OCI-LY7 (cell line): ENCODE measurements at regions not wholly inside any gene's neighbourhood (a gene's known extent, or its start where the extent isn't known, plus 50 kb on each side); places are given as distances from the start of the nearest gene placed in this dataset.

Experiments
- BruUV-seq: library from RNA; stranded (reverse); fragments of 400-500 nt; replicated peaks from 2 replicates; lab custom pipeline; 2021; lab: Mats Ljungman, UMichigan
- CTCF ChIA-PET: fragments of 300-600 bp; sonication (Branson Sonifier 250); formaldehyde crosslinking; loops from one replicate; lab custom pipeline; 2022; ENCODE audit warnings: antibody characterized with exemption; ENCODE audit not compliant: unreplicated experiment; lab: Charles Lee
- POLR2A ChIA-PET: fragments of 300-600 bp; sonication (Branson Sonifier 250); formaldehyde crosslinking; loops from one replicate; lab custom pipeline; 2022; ENCODE audit warnings: antibody characterized with exemption; lab: Charles Lee
- DNase-seq: peaks from one replicate; pipeline ENCODE4 v3.0.0-alpha.2; 2015; ENCODE audit warnings: low spot score
- H2AFZ ChIP-seq: fragments of 200-600 bp; sonication (generic), shearing (Covaris generic); 2 replicates; pipeline ENCODE4 v1.6.1; 2014; ENCODE audit warnings: mild to moderate bottlenecking, antibody characterized with exemption, low read length, moderate library complexity
- H3K27ac ChIP-seq: fragments of 200-600 bp; sonication (generic); 2 replicates; pipeline ENCODE4 v1.5.1; 2014; ENCODE audit warnings: mixed run types, low read depth, mild to moderate bottlenecking, moderate library complexity, low read length, inconsistent platforms; ENCODE audit not compliant: poor library complexity, severe bottlenecking
- H3K36me3 ChIP-seq: fragments of 200-600 bp; sonication (generic); 2 replicates; pipeline ENCODE4 v1.6.1; 2014; ENCODE audit warnings: mild to moderate bottlenecking, antibody characterized with exemption, low read length, moderate library complexity, mixed read lengths; ENCODE audit not compliant: insufficient read depth
- H3K4me1 ChIP-seq: fragments of 200-600 bp; sonication (generic); 2 replicates; pipeline ENCODE4 v1.5.1; 2014; ENCODE audit warnings: mild to moderate bottlenecking, low read length; ENCODE audit not compliant: insufficient read depth, poor library complexity, severe bottlenecking
- H3K4me2 ChIP-seq: fragments of 200-600 bp; sonication (generic); 2 replicates; pipeline ENCODE4 v1.6.1; 2014; ENCODE audit warnings: mild to moderate bottlenecking, low read length
- H3K4me3 ChIP-seq: fragments of 200-600 bp; sonication (generic); 2 replicates; pipeline ENCODE4 v1.5.1; 2014; ENCODE audit warnings: mild to moderate bottlenecking, low read depth, low read length; ENCODE audit not compliant: poor library complexity, severe bottlenecking
- H3K79me2 ChIP-seq: fragments of 200-600 bp; sonication (generic); 2 replicates; pipeline ENCODE4 v1.6.1; 2016; ENCODE audit warnings: low read depth, mild to moderate bottlenecking, low read length, moderate library complexity, mixed read lengths; ENCODE audit not compliant: insufficient read depth
- H3K9me2 ChIP-seq: fragments of 200-600 bp; sonication (generic); 2 replicates; pipeline ENCODE4 v1.6.1; 2016; ENCODE audit warnings: mild to moderate bottlenecking, low read length, mixed read lengths; ENCODE audit not compliant: insufficient read depth
- H3K9me3 ChIP-seq: fragments of 200-600 bp; sonication (generic); 2 replicates; pipeline ENCODE4 v1.6.1; 2014; ENCODE audit warnings: mild to moderate bottlenecking, mixed run types, low read length, mixed read lengths
- H4K20me1 ChIP-seq: fragments of 200-600 bp; sonication (generic); 2 replicates; pipeline ENCODE4 v1.6.1; 2014; ENCODE audit warnings: mild to moderate bottlenecking, antibody characterized with exemption, low read length, moderate library complexity, mixed read lengths; ENCODE audit not compliant: insufficient read depth
- CTCF ChIP-seq: fragments of 200-600 bp; sonication (generic); conservative IDR thresholded peaks from 2 replicates; pipeline ENCODE4 v1.5.1; 2014; ENCODE audit warnings: mild to moderate bottlenecking, antibody characterized with exemption, low read length, moderate library complexity, mixed read lengths
- EZH2phosphoT487 ChIP-seq: fragments of 200-600 bp; sonication (generic); IDR thresholded peaks from 2 replicates; pipeline ENCODE4 v1.6.1; 2018; ENCODE audit warnings: low read depth, borderline replicate concordance, mild to moderate bottlenecking, mixed run types, antibody characterized with exemption, low read length, moderate library complexity, mixed read lengths
- intact Hi-C: fragments of 100-400 bp; cut with micrococcal nuclease; formaldehyde crosslinking; loops from one replicate; pipeline ENCODE4 v1.10.0; 2022; ENCODE audit not compliant: unreplicated experiment

DNA sequence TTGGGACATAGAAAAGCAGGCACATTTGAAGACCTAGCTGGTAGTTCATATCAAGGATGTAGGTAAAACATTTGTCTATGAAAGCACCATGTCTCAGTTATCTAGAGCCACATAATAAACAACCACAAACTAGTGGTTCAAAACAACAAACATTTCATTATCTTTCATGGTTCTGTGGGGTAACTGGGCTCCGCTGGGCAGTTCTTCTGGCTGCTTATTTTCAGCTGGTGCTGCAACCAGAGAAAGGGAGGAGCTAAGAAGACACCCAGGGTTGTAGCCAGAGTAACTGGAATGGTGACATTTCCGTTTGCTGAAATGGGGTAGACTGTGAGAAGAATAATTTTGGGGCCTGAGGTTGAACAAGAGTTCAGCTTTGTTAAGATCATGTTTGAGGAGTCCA is 145.7 kb upstream of the SULF2 start:
- Histone ChIP-seq H3K4me3 (no peak overlapping the region), H3K4me1 (no peaks in the 10 kb centered on the region), H3K9me2 (no peaks in the 10 kb centered on the region), H4K20me1 (no peaks in the 10 kb centered on the region), H3K27ac (no peak overlapping the region), H3K9me3 (0 out of 2 replicates have a peak, but pooled peaks cover 9% of the 10 kb centered on the region), H3K4me2 (no peak overlapping the region), H3K36me3 (no peaks in the 10 kb centered on the region), H3K79me2 (no peaks in the 10 kb centered on the region), H2AFZ (no peak overlapping the region)
- intact Hi-C loops: no loop called here
- POLR2A ChIA-PET: interaction anchor here (0.6 kb wide), 1 partner anchor 1012 kb away, joined by 3 read pairs; no protein-coding TSS in a partner anchor
- no TSS peak for BruUV-seq
- TF ChIP-seq EZH2phosphoT487 (no peak), CTCF (no peak)
- DNase-seq: no peak
- CTCF ChIA-PET: no interaction called here

GRCh38 chr20:47929368-47930115 is 144.3 kb upstream of the SULF2 start:
- Histone ChIP-seq H3K79me2 (no peaks in the 10 kb centered on the region), H3K4me2 (no peak overlapping the region), H3K4me3 (no peak overlapping the region), H3K4me1 (no peaks in the 10 kb centered on the region), H3K36me3 (no peaks in the 10 kb centered on the region), H3K27ac (no peak overlapping the region), H2AFZ (no peak overlapping the region), H3K9me2 (no peaks in the 10 kb centered on the region), H4K20me1 (no peaks in the 10 kb centered on the region), H3K9me3 (0 out of 2 replicates have a peak, but pooled peaks cover 9% of the 10 kb centered on the region)
- intact Hi-C loops: no loop called here
- ChIA-PET CTCF (no interaction called here), POLR2A (no interaction called here)
- no peak for DNase-seq
- TF ChIP-seq CTCF (no peak), EZH2phosphoT487 (no peak)
- no TSS peak for BruUV-seq

- no peak for DNase-seq
- H3K36me3 ChIP-seq: no peaks in the 10 kb centered on the region
- no peak for TF ChIP-seq CTCF
- TF ChIP-seq EZH2phosphoT487: no peak
- H3K27ac ChIP-seq: no peak overlapping the region
- no peaks in the 10 kb centered on the region for H4K20me1 ChIP-seq
- no peaks in the 10 kb centered on the region for H3K4me1 ChIP-seq
- peak overlapping the region; percentile 18; the same call in 1 of the 2 replicates for H2AFZ ChIP-seq
- no peak overlapping the region for H3K4me2 ChIP-seq
- intact Hi-C loops: no loop called here
- 0 out of 2 replicates have a peak, but pooled peaks cover 9% of the 10 kb centered on the region for H3K9me3 ChIP-seq
- POLR2A ChIA-PET: interaction anchor here (0.6 to 0.9 kb wide), 2 partner anchors 9 to 15 kb away, joined by 3 read pairs; no protein-coding TSS in a partner anchor
- CTCF ChIA-PET: no interaction called here
- H3K4me3 ChIP-seq: no peak overlapping the region
- no peaks in the 10 kb centered on the region for H3K79me2 ChIP-seq
- no peaks in the 10 kb centered on the region for H3K9me2 ChIP-seq
- no TSS peak for BruUV-seq
Measured at GRCh38 chr20:47927944-47928343, 142.7 kb upstream of the SULF2 start.
